CD4-positive, alpha-beta T cell treated with Interleukin-21 for 1 hour (primary cell): ENCODE measurements at regions not wholly inside any gene's neighbourhood (a gene's known extent, or its start where the extent isn't known, plus 50 kb on each side); places are given as distances from the start of the nearest gene placed in this dataset.

Experiments
- DNase-seq: peaks from one replicate; pipeline ENCODE4 v3.0.0-alpha.2; 2020

DNA sequence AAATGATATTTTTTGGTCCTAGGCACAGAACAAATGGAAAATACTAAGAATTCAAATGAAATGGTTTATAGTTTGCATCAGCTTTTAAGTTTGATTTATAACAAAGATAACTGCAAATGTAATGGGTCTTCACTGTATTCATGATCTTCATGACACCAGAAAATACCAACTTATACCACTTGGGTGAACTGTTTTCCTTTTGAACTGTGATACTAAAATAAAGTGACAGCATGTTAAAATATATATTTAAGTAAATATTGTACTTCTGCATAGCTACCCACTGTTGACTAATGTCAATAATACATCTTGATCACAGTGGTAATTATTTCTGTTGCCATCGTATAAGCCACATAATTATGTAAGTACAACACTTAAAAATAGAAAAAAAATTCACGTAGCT is 442.0 kb upstream of the ANKRD30A start:
- no peak for DNase-seq

DNA sequence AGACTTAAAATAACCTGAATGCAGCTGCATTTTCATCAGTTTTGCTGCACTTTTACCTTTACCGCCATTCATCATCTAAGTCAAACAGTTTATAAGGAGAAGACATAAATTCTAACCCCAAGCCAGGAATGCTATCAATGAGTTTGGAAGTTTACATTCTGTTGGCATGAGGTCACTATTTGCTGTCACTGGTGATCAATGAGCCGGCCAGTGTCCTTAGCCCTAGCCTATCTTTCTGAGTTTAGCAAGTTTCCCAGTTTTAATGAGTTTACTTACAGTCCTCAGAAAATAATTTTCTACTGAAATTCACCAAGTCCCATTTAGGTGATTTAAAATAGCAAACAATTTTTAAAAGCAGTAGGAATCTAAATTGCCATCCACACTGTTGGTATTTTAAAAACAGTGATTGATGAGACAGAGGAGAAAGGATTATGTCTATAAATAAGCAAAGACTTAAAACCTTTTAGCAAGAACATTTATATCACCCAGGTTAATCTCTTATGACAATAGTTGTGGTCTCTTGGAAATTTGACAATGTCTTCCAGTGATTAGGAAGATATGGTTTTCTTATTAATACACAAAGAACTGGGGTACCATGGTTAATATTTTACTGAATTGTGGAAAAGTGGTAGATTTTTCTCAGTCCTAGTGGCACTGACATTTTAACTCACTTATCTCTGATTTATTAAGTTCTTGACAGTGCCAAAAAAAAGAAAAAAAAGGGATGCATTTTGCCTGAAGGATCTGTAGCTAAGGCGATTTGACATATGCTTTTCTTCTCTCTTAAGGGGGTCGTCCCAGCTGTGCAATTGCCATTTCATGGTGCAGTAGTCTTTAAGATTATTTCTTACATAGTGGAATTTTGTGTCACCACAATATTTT is 443.4 kb upstream of the ANKRD30A start:
- no peak for DNase-seq

DNA sequence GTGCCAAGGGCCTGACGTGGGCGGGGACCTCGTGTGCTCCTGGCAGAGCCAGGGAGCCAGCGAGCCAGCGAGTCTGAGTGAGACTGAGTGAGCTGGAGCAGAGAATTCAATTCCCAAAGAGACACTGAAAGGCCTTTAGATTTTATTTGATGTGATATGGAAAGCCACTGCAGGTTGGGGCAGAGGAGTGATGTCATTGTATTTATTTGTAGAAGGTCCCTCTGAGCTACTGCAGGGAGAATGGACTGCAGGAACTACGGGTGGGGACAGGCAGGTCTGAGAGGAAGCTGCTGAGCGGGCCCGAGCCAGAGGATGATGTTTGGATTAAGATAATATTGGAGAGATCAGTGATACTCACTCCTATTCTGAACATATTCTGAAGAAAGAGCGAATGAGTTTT is 445.8 kb upstream of the ANKRD30A start:
- DNase-seq = no peak

DNA sequence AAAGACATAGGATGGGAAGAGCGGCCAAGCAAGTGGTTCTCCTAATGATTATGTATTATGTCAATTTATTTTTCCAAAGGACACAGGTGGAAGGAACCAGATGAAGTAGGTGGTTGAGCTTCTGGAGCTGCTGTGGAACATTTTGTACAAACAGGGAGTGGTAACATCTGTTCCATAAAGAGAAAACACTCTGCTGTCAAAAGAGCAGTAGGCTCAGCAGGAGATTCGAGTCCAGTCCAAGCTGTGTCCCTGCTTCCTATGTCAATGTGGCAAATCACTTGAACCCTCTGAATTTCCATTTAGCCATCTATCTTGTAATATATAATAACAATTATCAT is 448.0 kb upstream of the ANKRD30A start:
- no peak for DNase-seq

DNA sequence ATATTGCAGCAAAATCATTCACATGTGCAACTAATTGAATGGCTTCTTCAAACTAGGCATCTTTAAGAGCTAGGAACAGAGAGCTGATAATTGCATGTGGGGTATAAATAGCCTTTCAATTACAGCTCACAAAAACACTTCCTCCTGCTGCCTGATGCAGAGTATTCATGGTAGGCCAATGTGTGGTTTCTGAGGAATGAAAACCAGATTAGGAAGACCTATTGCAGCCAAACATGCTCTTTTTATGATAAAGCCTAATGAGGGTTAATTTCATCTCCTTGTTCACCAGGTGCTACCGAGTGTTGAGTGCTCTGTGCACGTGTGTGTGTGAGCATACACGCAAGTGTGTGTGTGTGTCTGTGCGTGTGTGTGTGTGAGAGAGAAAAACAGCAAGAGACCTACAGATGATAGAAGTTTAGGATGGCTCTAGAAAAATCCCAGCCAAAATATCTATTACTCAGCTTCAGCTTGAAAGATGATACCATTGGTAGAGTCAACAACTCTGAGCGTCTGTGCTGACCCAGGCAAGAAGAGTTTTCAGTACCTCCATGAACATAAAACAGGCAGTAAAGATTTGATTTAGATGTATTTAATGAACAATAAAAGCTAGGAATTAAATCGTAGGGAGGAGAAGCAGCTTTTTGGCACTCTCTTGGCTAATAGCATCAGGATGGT is 448.5 kb upstream of the ANKRD30A start:
- no peak for DNase-seq

DNA sequence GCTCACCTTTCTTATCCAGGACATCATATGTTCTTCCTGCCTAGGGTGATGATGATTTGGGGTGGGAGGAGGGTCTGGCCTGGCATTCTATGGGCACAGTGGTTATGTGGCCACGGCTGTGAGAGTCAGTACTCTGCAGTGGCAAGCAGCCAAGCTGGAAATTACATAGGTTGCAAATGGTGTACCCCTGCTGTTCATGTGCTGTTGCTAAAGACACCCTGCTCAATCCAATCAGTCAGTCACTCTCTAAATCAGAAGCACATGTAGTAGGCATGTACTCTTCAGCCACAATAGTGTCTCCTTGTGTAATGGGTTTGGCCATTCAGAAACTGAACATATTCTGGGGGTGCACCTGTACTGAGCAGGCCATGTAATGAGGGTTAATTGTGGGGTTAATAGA is 449.1 kb upstream of the ANKRD30A start:
- DNase-seq = no peak

DNA sequence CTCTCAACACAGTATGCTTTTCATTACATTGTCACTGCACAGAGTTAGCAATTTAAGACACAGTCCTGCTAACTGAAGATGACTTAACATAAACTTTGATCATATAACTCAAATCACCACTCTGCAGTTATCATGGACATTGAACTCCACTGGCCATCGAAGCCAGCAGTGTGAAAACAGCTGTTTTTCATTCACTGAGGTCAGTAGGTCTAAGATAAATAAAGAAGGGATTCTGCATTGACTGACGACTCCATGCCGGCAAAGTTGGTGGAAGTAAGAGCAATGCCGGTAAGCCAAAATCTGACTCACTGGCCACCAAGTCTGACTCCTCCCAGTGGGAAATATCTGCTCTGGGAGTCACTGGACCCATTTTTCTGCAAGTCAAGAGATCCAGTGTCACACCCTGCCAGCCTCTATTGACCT is 449.9 kb upstream of the ANKRD30A start:
- DNase-seq = no peak

DNA sequence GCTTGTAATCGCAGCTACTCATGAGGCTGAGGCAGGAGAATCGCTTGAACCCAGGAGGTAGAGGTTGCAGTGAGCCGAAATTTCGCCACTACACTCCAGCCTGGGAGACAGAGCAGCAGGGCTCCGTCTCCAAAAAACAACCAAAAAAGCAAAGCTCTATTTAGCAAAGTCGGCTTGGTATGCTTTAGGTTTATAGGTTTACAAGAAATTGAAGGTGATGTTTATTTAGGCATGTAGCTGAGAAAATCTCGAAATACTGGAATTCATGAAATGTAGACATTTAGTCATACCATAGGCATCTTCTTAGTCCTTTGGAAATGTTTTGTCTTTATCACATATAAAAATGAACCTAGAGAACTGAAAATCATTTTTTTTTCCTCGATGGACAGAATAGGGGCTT is 453.8 kb upstream of the ANKRD30A start:
- no peak for DNase-seq

DNA sequence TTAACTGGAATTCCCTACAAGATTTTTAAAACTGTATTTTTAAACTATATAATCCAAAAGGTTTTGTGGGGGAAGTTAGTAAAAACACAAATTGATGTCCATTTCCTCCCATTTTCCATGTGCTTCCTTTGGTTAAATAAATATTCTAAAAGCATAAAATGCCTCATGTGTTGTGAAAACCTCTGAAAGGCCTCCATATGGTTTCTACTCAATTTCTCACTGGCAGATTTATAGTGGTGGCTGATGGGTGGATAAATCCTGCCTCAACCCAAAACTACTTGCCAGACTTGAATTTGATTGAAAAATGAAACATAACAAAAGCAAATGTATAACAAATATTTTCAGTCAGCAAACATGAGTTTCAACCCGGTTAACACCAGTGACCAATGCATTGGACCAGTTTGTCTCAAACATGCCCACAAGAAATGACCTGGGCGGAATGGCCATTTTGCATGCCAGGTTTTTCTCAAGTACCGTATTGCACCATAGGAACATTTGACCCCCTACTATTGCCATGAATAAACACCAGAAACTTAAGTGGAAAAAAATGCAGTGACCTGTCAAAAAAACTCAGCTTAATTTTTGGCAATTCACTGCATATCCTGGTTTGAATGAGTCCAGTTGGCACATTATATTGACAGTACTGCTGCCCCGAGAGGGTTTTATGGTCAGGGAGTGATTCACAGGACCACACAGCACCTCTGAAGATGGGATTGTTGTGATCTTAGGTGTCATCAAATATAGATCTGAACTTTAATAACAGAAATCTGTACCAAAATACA is 454.6 kb upstream of the ANKRD30A start:
- no peak for DNase-seq

DNA sequence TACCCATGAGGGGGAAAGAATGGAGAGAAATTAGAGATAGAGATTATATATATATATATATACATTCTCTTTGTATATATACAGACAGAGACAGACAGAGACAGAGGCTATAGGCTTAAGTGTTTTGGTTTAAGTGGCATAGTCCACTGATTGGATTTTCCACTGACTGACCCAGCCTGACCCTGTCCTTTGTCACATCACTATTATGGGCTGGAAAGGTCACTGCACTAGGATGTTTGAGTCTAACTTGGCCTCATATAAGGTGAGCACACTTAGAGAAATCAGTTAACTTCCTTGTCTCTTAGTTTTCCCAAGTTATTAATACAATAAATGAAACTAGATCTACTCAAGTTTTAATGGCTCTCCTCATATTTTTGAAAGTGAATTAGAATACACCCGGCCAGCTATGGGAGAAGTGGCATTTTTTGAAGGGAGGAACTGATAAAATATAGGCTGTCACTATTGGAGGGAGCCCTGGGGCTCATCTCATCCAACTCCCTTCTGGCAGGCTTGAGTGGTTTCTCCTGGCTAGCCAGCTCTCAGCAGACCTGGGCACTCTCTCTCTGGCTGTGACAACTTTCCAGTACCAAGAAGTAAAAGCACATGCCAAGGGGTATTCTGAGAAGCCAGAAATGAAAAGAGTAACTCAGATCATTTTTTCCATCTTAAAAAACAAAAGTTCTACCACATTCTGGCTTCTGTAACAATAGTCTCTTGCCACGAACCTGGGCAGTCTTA is 455.6 kb upstream of the ANKRD30A start:
- DNase-seq = no peak

DNA sequence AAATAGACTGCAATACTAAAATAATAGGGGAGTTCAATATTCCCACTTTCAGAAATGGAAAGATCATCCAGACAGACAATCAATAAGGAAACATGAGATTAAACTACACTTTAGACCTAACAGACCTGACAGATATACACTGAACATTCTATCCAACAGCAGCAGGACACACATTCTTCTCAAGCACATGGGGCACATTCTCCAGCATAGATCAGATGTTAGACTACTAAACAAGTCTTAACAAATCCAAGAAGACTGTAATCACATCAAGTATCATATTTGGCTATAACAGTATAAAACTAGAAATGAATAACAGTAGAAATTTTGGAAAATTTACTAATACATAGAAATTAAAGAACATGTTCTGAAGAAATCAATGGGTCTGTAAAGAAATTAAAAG is 458.9 kb upstream of the ANKRD30A start:
- no peak for DNase-seq

DNA sequence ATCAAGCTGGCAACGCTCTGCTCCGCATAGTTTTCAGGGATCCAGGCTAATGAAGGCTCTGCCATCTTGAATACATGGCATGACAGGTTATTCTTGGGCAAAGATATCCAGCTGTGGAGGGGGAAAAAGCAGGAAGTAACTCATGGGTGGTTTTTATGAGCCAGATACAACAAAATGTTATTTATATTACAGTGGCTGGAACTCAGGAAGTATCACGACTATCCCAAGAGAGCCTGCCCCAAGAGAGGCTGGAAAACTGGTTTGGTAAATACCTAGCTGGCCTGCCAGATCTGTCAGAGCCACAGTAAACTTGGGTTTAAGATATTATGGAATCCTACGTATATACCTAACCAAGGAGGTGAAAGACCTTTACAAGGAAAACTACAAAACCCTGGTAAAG is 462.8 kb upstream of the ANKRD30A start:
- DNase-seq = no peak

DNA sequence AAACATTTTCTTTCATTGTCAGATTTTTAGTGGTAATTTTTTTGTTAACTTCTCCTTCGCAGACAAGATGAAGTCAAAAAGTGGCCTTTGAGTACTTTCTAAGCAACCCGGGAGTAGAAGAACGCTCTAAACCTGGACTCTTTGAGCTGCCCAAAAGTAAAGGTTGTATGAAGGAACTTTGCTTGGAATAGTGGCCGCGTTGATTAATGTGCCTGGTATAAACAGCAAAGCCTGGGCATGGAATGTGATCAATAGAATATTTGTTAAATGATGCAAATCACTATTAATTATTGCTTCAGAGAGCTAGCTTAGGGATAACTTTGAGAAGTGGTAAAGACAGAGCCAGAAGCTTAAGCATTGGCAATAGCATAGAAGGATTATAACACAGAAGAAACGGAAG is 475.1 kb upstream of the ANKRD30A start:
- no peak for DNase-seq

DNA sequence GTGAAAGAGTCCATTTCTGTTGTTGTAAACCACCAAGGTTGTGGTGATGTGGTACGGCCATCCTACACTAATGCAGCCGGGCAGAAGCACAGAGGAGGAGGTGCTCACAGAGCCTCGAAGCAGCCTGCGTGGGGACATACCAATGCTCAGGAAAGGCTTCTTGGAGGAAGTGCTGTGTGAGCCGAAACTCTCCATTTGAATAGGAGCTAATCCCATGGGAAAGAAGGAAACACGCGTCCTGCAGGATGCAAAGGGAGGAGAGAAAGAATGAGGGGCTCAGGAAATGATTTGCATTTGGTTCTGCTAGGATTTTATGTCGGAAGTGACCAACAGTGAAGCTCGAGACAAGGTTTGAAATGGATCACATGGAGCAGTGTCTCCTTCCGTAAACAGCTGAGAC is 477.9 kb upstream of the ANKRD30A start:
- DNase-seq = no peak

DNA sequence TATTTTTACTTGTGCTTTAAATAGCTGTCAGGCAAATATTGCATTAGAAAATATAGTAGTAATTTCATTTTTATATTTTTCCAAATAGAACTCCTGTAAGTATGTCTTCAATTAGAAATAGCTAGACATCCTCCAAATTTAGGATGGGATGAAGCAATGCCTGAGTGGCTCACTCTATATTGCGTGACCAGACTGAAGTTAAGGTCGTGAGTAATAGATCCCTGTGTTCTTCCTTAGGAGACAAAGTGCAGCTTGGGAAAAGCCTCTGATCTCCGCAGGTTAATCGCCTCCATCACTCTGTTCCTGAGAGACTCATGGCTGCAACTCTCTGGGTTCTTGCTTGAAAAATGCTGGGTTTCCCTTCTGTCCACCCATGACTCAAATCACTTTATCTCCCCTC is 484.8 kb upstream of the ANKRD30A start:
- DNase-seq = no peak

DNA sequence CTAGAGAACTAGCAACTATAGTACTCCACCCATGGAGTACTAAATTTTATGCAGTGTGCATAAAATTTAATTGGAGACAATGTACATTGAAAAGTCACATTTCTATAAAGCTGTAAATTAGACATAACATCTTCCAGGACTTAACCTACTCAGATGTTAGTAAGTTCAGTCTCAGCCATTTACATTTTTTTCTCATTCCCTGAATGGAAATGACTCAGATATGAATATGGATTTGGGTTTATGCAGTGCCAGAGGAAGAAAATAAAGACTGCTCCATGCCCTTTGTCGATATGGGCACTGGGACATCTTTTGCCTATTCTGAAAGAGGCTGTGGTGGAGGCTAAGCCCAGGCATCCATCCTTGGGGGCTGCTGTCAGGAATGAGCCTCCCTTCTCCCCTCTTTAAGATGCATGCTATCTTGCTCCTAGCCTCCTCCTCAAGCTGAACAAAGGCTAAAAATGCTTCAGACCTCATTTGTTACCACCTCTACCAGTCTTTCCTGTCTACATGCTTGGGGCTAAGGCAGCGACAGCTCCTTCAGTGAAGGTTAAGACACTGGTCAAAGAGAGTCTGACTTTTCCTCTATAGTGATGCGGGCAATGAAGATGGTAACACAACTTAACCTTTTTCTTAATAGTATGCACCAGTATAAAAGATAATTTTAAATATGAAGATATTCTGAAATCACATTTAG is 486.8 kb upstream of the ANKRD30A start:
- DNase-seq = no peak

DNA sequence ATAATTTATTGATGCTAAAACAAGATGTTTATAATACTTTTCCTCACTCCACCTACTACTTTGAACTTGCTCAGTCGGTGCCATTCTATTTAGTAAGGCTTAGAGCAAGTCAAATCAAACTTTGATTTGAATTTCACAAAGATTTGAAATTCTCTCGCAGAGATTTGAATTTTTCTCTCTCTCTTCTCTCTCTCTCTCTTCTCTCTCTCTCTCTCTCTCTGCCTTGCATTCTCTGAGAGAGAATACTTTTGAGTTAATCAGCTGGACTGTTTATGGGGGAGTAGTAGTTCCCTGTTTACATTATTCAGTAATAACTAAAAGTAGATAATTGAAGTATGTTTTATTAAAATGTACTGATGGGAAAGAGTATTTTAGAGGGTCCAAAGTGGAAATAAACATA is 488.5 kb upstream of the ANKRD30A start:
- no peak for DNase-seq

DNA sequence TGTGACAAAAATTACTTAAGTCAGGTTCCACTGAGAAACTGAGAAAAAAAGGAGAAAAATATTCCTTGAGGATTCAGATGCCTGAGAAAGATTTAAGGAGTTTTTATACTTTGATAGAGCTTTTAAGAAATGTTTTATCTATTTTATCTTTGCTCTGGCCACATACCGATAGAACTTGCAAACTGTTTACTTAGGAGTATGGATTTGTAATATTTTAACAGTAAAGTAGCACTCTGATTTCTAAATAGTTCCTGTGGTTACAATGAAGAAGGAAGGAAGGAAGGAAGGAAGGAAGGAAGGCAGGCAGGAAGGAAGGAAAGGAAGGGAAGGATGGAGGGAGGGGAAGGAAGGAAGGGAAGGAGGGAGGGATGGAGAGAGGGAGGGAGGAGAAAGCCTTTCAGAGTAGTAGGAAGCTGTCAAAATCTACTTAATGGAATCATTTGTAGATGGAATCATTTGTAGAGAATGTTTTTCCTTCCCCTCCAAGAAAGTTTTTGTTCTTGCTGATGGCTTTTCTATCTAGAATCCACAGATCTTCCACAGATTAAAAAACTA is 489.0 kb upstream of the ANKRD30A start:
- no peak for DNase-seq

DNA sequence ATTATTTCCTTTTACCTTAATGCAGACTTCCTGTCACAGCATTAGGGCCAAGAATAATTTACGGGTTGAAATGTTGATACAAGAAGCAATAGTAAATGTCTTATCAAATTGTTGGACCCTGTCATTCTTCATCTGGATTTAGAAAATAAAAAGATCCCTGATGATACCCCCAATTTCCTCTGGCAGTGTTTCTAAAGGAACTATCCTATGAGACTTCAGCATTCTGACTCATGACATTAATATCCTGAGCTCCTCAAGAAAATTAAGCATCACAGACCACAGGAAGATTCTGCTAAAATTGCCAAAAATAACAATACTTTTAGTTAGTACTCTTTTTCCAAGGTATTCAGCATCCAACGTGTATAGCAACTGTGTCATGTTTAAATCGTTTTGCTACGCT is 490.5 kb upstream of the ANKRD30A start:
- DNase-seq = no peak

DNA sequence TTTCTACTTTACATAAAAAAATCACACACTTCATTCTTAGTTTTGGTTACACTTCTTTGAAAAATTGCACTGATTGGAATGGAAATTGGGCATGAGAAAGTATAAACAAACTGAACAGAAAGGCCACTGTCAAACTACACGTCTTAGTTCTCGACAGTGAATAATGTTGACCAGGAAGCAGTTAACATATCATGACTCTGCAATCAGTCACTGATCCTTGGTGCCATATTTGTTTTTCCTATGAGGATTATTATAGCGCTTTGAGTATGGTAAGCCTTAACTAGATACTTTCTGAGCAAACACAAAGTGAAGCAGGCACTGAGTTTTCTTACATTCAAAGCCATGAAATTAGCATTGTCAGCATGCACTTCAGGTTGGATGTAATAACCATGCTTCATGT is 495.1 kb upstream of the ANKRD30A start:
- DNase-seq = no peak

DNA sequence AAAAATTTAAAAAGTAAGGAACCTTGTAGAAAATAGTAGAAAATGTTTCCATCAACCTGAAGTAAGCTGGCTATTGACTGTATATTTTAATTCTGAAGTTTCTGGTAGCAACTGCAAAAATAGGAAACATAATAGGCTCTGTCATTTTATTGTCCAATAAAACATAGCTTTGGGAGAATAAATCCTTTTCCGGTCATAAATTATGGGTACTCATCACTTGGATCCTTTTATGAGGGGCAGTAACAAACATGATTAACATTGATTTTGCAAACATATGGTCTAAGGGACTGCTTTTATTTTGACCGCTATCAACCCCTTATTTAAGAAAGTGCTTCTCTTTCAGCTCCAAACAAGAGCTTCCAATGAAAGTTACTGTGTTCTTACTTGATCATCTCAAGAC is 495.9 kb upstream of the ANKRD30A start:
- DNase-seq = no peak

DNA sequence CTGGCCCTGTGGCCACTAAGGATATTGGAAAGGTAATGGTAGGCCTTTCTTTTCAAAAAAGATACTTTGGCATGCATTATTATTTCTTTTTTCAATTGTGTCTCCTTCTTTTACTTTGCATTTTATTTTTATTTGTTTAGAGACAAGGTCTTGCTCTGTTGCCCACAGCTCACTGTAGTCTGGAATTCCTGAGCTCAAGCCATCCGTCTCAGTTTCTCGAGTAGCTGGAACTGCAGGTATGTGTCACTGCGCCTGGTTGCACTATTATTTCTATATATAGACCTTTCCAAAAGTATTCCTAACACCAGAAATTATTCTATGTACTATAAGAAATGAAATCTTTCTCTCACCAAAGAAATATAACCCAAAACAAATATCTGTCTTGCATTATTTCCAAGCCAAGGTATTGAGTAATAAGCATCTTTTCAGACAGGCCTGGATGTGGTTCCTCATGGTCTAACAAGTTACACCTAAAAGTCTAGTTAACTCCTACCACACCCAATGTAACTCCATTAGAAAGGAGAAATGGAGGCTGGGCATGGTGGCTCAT is 500.8 kb upstream of the ANKRD30A start:
- no peak for DNase-seq
